HTR-8/SVneo (cell line): ENCODE measurements at regions not wholly inside any gene's neighbourhood (a gene's known extent, or its start where the extent isn't known, plus 50 kb on each side); places are given as distances from the start of the nearest gene placed in this dataset.
A peak's percentile ranks its signal among the peaks of the same experiment; 100 is the strongest.

Experiments used
- DNase-seq: peaks from one replicate; pipeline ENCODE4 v3.0.0; 2011; ENCODE audit warnings: low spot score, mixed read lengths; ENCODE audit not compliant: insufficient read length
- FAIRE-seq: peaks from 2 replicates; lab custom pipeline; 2011; peaks lifted over from hg19 to GRCh38; lab: Jason Lieb, UNC

DNA sequence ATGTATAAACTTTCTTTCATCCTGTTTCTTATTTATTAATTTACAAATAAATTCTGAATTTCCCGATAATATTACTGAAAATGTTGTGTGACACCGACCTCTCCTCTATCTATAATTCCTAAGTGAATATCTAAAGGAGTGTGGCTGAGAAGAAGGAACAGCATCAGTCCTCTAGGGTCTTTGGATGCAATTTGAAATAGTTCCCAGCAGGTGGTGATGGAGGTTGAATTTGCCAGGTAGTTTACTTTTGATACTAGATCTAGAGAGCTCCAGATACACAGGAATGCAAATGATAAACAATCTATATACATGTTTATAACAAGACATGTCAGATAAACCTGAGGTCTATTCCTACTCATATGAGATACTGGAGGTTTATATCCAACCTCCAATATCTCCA is 305.4 kb downstream of the PCDH18 start:
- FAIRE-seq = no peak
- DNase-seq = peak; percentile 13

- no peak for FAIRE-seq
Measured at GRCh38 chr4:137226221-137226620, 306.1 kb downstream of the PCDH18 start.

GRCh38 chr4:137213372-137214173 is 318.7 kb downstream of the PCDH18 start:
- no peak for DNase-seq
- no peak for FAIRE-seq

More at GRCh38 chr4:137226221-137226620, 306.1 kb downstream of the PCDH18 start:
- DNase-seq = no peak

DNA sequence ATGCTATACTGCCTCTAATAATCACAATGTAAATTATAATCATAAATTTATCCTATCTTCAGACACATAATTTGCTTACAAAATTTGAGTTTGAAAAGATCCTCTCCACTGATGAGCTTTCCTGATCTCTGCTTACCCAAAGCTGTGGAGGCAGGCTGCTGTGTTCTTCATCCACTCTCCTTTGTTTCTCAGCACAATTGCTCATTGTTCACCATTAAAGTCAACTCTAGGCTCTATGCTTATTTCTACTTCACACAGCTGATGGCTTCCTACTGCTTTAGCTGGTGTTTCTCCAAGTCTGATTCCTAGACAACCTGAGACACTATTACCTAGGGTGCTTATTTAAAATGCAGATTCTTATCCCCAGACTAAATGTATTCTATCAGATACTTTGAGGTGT is 319.7 kb downstream of the PCDH18 start:
- FAIRE-seq = no peak
- no peak for DNase-seq

DNA sequence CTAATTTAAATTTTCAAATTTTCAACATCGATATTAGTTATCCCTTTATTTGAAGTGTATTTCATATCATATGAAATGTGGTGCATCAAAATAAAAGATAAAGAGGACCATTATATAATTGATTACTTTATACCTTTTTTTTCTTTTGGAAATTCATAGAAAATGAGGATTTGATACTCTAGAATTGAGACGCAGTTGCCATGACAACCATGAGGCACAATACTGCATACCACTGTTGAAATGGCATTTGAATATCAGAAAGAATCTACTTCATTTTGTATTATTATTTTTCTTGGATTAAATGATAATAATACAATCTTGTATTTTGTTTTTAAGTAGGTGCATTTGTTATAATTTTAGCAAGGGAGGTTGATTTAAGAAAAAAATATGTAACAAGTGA is 323.1 kb downstream of the PCDH18 start:
- DNase-seq = no peak
- no peak for FAIRE-seq

DNA sequence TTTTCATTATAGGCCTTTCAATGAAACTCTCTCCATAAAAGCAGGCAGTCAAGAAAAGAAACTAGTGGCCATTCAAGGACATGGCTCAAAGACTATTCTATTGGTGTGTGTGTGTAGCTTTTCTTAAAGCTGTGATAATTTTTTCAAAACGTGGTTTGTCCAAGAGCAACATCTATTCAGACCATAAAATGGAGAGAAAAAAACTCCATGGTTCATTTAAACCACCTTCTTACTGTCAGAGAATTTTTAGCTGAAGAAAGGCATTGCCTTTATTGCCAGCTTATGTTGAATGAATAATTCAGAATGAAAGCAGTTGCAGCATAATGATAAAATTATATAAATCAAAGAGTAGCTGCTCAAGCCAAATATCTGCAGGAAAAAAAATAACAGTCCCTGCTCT is 325.5 kb downstream of the PCDH18 start:
- DNase-seq = no peak
- FAIRE-seq = no peak

DNA sequence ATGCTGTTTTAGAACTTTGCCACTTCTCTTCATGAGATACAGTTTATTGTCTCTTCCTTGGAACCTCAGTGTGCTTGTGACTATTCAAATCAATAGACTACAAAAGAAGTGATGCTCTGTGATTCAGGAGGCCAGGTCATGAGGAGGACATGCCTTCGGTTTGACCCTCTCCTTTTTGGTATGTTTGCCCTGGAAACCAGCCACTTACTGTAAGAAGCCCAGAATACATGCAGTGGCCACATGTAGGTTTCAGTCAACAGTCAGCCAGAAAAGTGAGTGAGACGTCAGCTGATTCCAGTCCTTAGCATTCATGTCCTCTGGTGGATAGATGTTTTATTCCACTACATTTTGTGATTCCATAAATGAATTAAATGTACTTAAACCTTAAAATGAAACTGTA is 328.7 kb downstream of the PCDH18 start:
- DNase-seq (no peak), FAIRE-seq (no peak)

GRCh38 chr4:137200322-137200721 is 332.0 kb downstream of the PCDH18 start:
- FAIRE-seq = no peak
- DNase-seq = no peak

DNA sequence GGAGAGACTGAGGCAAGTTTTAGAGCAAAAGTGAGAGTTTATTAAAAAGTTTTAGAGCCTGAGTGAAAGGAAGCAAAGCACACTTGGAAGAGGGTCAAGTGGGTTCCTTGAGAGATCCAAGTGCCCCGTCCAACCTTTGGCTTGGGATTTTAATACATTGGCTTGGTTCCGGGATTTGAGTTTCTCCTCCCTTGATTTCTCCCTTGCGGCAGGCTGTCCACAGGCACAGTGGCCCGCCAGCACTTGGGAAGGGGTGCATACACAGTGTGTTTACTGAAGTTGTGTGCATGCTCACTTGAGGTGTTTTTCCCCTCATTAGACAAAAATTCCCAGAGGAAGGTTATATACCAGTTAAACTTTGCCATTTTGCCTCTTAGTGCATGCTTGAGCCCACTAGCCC is 333.5 kb downstream of the PCDH18 start:
- FAIRE-seq (no peak), DNase-seq (no peak)

DNA sequence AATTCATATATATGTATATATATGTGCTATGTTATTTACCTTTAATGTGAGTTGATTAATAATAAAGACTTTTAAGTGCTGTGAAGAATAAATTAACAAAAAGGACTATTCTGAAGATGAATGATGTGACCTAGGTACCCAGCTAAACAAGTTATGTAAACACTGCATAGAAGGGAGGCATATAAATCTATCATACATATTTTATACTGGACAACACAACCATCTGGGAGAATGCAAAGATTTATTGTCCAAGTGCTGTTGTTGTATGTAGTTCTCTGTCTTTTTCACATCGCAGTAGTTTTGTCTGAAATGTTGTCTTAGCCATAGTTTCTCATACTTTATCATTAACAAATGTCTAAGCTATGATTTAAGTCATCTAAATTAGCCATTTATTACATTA is 337.6 kb downstream of the PCDH18 start:
- DNase-seq (no peak), FAIRE-seq (no peak)

- no peak for FAIRE-seq
- DNase-seq = no peak
Measured at GRCh38 chr4:137193564-137193963, 338.7 kb downstream of the PCDH18 start.

- no peak for DNase-seq
- no peak for FAIRE-seq
Measured at GRCh38 chr4:137181293-137181899, 350.9 kb downstream of the PCDH18 start.

GRCh38 chr4:137180349-137180748 is 351.9 kb downstream of the PCDH18 start:
- DNase-seq = no peak
- no peak for FAIRE-seq

GRCh38 chr4:137156807-137157206 is 375.5 kb downstream of the PCDH18 start:
- no peak for DNase-seq
- FAIRE-seq = no peak

DNA sequence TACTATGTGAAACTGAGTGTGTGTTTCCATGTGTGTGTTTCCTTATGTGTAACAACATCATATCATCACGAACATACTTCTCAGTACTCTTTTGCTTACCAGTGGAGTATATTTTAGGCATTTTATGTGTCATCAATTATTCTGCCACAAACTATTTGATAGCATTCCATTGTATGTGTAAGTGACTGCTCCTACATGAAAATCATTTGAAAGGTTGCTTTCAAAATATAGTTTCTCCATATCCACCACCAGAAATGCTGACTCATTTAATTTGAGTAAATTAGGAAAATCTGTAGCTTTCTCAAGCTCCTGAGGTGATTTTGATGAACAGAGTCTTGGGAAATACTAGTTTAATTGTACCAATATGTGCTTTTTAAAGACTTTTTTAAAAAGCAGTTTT is 376.2 kb downstream of the PCDH18 start:
- FAIRE-seq (no peak), DNase-seq (peak; percentile 0)

GRCh38 chr4:137131201-137131600 is 401.1 kb downstream of the PCDH18 start:
- no peak for DNase-seq
- FAIRE-seq = no peak

GRCh38 chr4:137129845-137130244 is 402.4 kb downstream of the PCDH18 start:
- no peak for DNase-seq
- no peak for FAIRE-seq

DNA sequence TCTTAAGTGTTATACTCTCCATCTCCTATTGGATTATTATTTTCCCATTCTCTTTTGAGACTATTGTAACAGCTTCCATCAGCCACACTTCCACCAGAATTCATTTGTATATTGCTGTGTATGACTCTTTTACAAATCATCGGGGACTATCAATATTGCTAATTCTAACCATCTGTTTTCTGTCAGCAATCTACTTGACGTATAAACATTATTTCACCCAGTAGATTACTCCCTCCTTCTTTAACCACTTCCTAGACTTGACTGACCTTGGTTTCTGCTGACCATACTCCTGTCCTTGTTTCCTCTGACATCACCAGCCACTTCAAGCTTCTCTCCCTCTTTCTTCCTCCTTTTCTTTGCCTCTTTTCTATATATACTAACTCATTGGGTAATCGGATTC is 402.9 kb downstream of the PCDH18 start:
- DNase-seq (no peak), FAIRE-seq (no peak)

DNA sequence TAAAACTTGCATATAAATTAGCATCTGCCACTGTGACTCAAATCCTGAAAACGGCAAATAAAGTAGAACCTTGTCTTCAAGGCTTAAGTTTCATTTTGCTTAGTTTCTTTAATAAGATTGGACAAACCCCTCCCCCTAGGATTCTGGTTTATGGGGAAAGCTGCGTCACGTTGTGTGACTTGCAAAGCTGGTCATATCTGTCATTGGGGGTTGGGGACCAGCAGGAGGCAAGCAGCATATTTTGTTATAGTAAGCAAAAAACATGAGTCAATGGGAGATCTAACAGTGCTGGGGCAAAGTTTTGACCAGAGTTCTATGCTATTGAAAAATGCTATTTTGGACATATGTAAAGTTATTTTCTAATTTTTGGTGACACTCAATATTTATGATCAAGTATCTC is 407.3 kb downstream of the PCDH18 start:
- no peak for DNase-seq
- no peak for FAIRE-seq

GRCh38 chr4:137124278-137124932 is 407.9 kb downstream of the PCDH18 start:
- FAIRE-seq = no peak
- peak; percentile 26 for DNase-seq

DNA sequence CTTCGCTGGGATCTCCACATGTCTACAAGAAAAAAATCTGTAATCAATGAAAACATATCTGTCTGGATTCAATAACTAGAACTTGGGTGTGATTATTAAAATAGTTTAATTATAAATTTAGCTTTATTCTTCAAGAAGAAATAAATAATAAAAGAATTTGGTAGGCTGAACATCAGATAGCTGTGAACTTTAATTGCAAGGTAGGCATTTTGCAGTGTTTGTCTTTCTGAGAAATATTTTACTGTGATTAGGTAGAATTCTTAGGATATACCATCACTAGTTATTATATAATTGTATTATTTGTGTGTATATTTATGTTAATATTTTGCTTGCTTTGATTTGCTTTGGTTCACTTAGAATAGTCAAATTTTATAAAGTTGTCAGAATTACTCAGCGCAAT is 409.4 kb downstream of the PCDH18 start:
- no peak for DNase-seq
- no peak for FAIRE-seq
